GM21447 (cell line): ENCODE measurements at regions not wholly inside any gene's neighbourhood (a gene's known extent, or its start where the extent isn't known, plus 50 kb on each side); places are given as distances from the start of the nearest gene placed in this dataset.

Experiments
- ATAC-seq: cut with Tn5 transposase; IDR thresholded peaks from one replicate; pipeline ENCODE4 v1.9.1; 2021; ENCODE audit not compliant: unreplicated experiment

DNA sequence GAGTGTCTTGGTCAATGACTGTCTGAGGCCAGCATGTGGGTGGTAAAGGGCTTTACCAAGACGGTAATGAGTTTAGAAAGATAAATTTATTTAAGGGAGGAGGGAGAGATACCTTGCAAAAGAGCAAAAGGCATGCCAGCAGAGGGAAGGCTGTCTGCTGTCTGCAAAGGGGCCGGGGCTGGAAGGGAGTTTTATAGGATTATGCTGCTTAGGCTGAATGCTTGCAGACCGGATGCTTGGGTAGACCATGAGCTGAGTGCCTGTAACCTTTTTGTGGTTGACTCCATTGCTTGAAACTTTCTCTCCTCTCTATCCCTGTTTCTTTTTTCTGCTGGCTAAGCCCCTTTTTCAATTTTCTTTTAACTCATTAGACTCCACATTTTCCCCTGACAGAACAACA is 1543.0 kb downstream of the OTOL1 start:
- no peak for ATAC-seq

DNA sequence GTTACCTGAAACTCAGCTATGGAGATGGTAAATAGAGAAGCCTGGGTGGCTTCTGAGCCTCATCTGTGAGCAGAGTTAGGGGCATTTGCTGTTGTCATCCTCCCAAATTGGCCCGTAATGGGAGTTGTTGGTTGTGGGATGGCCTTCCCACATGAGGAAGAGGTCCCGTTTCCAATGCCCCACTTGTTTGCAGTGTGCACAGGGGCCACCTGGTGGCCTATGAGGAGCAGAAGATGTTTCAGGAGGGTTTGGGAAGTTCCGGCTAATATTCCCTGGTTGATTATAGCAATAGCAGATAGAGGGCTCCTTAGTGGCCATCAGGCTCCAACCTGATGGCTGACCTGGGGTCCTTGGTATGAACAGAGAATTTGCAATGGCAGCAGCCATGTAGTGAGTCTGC is 1546.5 kb downstream of the OTOL1 start:
- ATAC-seq = no peak

DNA sequence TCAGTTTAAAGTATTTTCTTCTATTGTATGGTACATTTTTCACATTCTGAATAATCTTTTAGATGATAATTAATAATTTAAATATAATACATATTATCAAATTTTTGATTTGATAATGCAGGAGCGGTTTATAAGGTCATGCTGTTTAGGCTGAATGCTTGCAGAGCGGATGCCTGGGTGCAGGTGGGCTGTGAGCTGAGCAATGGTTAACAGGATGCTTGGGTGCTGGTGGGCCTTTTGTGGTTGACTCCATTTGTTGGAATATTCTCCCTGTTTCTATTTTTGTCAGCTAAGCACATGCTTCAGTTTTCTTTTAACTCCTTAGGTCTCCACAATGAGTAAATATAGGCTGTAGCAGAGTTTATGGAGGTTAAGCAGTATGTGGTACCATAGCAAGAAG is 1549.3 kb downstream of the OTOL1 start:
- ATAC-seq = no peak

DNA sequence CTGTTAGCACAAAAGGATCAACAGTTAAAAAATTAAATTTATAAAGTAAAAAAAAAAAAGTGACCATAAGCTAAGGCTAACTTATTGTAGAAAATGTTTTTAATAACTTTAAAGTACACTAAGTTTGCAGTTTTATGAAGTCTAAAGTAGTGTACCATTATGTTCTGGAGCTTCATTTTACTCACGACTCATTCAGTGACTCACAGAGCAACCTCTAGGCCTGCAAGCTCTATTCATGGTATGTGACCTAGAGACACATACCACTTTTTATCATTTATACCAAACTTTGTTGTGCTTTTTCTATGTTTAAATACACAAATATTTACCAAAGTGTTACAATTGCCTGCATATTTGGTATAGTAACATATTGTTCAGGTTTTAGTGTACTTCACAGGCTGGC is 1552.3 kb downstream of the OTOL1 start:
- no peak for ATAC-seq

DNA sequence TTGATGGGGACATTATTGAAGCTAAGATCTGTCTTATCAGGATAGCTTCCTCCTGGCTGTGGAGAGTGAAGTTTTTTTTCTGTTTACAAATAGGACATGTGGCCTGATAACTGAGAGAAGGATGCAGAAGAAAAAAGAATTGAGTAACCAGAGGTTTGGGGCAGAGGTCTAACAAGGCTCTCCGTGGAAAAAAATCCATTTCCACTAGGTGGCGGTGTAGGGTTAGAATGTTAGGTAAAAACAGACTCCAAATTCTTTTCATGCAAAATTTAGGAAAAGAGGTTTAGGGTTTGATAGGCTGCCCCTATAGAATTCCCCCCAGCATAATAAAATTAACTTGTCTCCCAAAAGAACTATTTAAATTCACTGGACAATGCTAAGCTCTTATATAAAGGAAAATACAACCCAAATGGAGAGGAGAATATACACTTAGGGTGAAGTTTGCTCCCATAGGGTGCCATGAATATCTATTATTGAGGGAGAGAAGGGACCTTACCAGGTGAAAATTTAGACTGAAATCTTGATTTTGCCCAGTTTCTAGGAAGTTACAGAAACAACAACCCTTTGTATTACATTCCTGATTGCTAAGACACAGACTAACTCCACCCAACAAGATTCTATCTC is 1560.4 kb downstream of the OTOL1 start:
- no peak for ATAC-seq

DNA sequence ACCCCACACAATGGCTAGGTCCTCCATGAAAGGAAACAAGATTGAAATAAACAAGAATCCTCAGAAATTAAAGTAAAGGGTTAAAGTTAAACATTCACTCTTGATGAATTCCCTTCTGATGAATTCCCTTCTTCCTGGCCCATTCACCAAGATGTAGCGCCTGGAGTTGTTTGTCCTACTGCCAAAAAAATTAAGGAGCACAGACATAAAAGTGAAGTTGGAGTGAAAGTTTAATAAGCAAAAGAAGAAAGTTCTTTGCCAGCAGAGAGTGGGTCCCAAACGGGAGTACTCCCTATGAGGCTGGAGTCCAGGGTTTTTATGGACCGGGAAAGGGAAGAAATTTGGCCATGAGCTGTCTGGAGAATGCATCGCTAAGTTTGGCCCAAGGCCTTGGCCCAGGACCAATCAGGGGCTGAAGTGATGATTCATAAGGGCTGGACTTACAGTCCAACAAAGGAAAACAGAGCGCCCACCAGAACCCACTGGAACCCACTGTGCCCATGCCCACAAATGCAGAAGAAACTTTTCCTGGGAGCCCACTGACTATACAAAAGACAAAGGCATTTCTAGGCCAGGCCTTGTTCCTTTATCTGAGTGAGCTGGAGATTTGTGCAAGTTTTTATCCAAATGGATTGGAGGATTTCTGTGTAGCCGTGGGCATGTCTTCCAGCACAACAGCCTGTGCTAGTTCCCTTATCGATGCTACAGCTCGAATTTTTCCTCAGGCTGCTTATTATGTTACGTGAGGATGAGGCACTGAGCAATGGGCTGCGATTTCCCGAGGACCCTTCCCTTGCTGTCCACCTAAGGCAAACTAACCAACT is 1561.6 kb downstream of the OTOL1 start:
- no peak for ATAC-seq

DNA sequence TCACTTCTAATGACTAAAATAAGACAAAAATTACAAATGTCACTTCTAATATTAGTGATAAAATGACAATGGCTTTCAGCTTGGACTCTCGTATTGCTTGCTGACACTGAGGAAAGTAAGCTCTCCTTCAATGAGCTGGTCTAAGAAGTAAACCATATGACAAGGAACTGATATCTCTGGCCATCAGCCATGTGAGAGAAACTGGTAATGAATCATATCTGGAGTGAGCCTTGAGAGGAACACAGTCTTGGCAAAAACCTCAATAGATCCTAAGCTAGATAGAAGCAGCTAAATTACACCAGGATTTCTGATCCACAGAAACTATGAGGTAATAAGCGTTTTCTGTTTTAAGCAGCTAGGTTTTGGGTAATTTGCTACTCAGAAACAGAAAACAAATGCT is 1575.1 kb downstream of the OTOL1 start:
- no peak for ATAC-seq
